Loucy (cell line): ENCODE measurements at regions not wholly inside any gene's neighbourhood (a gene's known extent, or its start where the extent isn't known, plus 50 kb on each side); places are given as distances from the start of the nearest gene placed in this dataset.

Source experiments
- H2AFZ ChIP-seq: fragments of 200-600 bp; sonication (generic); 2 replicates; pipeline ENCODE4 v1.6.0; 2016; ENCODE audit warnings: antibody characterized with exemption, mild to moderate bottlenecking, low read length, moderate library complexity
- H3F3A ChIP-seq: fragments of 200-600 bp; 2 replicates; pipeline ENCODE4 v1.6.0; 2016; ENCODE audit warnings: antibody characterized with exemption, low read depth, mild to moderate bottlenecking
- H3K27me3 ChIP-seq: fragments of 200-600 bp; sonication (generic); 2 replicates; pipeline ENCODE4 v1.6.1; 2014; ENCODE audit warnings: low read length, mild to moderate bottlenecking; ENCODE audit not compliant: insufficient read depth, poor library complexity, severe bottlenecking
- H3K36me3 ChIP-seq: fragments of 200-600 bp; sonication (generic); 2 replicates; pipeline ENCODE4 v1.6.1; 2016; ENCODE audit warnings: low read length; ENCODE audit not compliant: insufficient read depth
- H3K4me1 ChIP-seq: fragments of 200-600 bp; sonication (generic); 2 replicates; pipeline ENCODE4 v1.5.1; 2014; ENCODE audit warnings: low read length, mild to moderate bottlenecking; ENCODE audit not compliant: insufficient read depth, poor library complexity, severe bottlenecking
- H3K4me2 ChIP-seq: fragments of 200-600 bp; sonication (generic); 2 replicates; pipeline ENCODE4 v1.6.0; 2014; ENCODE audit warnings: antibody characterized with exemption, low read length, low read depth, mild to moderate bottlenecking; ENCODE audit not compliant: poor library complexity, severe bottlenecking
- H3K4me3 ChIP-seq: fragments of 200-600 bp; sonication (generic); 2 replicates; pipeline ENCODE4 v1.5.1; 2014; ENCODE audit warnings: low read length, mild to moderate bottlenecking, mixed read lengths; ENCODE audit not compliant: poor library complexity, severe bottlenecking
- H3K79me2 ChIP-seq: fragments of 200-600 bp; sonication (generic); 2 replicates; pipeline ENCODE4 v1.6.1; 2014; ENCODE audit warnings: low read length; ENCODE audit not compliant: insufficient read depth
- H3K9ac ChIP-seq: fragments of 200-600 bp; sonication (generic); 2 replicates; pipeline ENCODE4 v1.6.0; 2014; ENCODE audit warnings: mild to moderate bottlenecking, low read depth, low read length, moderate library complexity; ENCODE audit not compliant: poor library complexity, severe bottlenecking
- H3K9me2 ChIP-seq: fragments of 200-600 bp; sonication (generic); replicated peaks from 2 replicates; pipeline ENCODE4 v1.6.1; 2016; ENCODE audit warnings: low read depth, low read length, mixed read lengths
- H3K9me3 ChIP-seq: fragments of 200-600 bp; sonication (generic); 2 replicates; pipeline ENCODE4 v1.6.1; 2014; ENCODE audit warnings: mild to moderate bottlenecking, antibody characterized with exemption, low read length, low read depth; ENCODE audit not compliant: insufficient read depth
- H4K20me1 ChIP-seq: fragments of 200-600 bp; sonication (generic); 2 replicates; pipeline ENCODE4 v1.6.0; 2014; ENCODE audit warnings: antibody characterized with exemption, low read length, mild to moderate bottlenecking; ENCODE audit not compliant: insufficient read depth, poor library complexity, severe bottlenecking
- CTCF ChIP-seq: fragments of 200-600 bp; sonication (generic); conservative IDR thresholded peaks from 2 replicates; pipeline ENCODE4 v1.5.1; 2014; ENCODE audit warnings: mild to moderate bottlenecking, antibody characterized with exemption, low read length
- EZH2phosphoT487 ChIP-seq: fragments of 200-600 bp; IDR thresholded peaks from 2 replicates; pipeline ENCODE4 v1.6.1; 2018; ENCODE audit warnings: antibody characterized with exemption, mild to moderate bottlenecking, moderate library complexity, borderline replicate concordance

- no peaks in the 10 kb centered on the region for H3K79me2 ChIP-seq
- H3K9me2 ChIP-seq: no peaks in the 10 kb centered on the region
- H3K27me3 ChIP-seq: no peaks in the 10 kb centered on the region
- no peaks in the 10 kb centered on the region for H4K20me1 ChIP-seq
- H3K9ac ChIP-seq: no peak overlapping the region
- H3K4me2 ChIP-seq: no peak overlapping the region
- TF ChIP-seq CTCF (no peak), EZH2phosphoT487 (no peak)
- no peaks in the 10 kb centered on the region for H3F3A ChIP-seq
- H3K36me3 ChIP-seq: no peaks in the 10 kb centered on the region
- H3K9me3 ChIP-seq: no peaks in the 10 kb centered on the region
- no peak overlapping the region for H2AFZ ChIP-seq
- peaks cover 4% of the 10 kb centered on the region for H3K4me1 ChIP-seq
- H3K4me3 ChIP-seq: no peak overlapping the region
Observed at GRCh38 chr10:128675405-128675804, 549.2 kb upstream of the MKI67 start.

GRCh38 chr10:128680116-128680515, 553.9 kb upstream of the MKI67 start:
- Histone ChIP-seq H3K9me2 (no peaks in the 10 kb centered on the region), H3K9ac (no peak overlapping the region), H3K36me3 (no peaks in the 10 kb centered on the region), H3K4me3 (no peak overlapping the region), H3K27me3 (no peaks in the 10 kb centered on the region), H3F3A (no peaks in the 10 kb centered on the region), H3K9me3 (no peaks in the 10 kb centered on the region), H3K79me2 (no peaks in the 10 kb centered on the region), H2AFZ (no peak overlapping the region), H3K4me1 (peaks cover 8% of the 10 kb centered on the region), H3K4me2 (no peak overlapping the region), H4K20me1 (no peaks in the 10 kb centered on the region)
- TF ChIP-seq CTCF (no peak), EZH2phosphoT487 (no peak)

- no peak overlapping the region for H3K9ac ChIP-seq
- no peaks in the 10 kb centered on the region for H3K79me2 ChIP-seq
- no peaks in the 10 kb centered on the region for H3K9me2 ChIP-seq
- H3K4me3 ChIP-seq: no peak overlapping the region
- H4K20me1 ChIP-seq: no peaks in the 10 kb centered on the region
- no peak overlapping the region for H3K4me2 ChIP-seq
- TF ChIP-seq EZH2phosphoT487 (no peak), CTCF (no peak)
- no peaks in the 10 kb centered on the region for H3F3A ChIP-seq
- H3K9me3 ChIP-seq: no peaks in the 10 kb centered on the region
- peaks cover 8% of the 10 kb centered on the region for H3K4me1 ChIP-seq
- no peaks in the 10 kb centered on the region for H3K36me3 ChIP-seq
- no peaks in the 10 kb centered on the region for H3K27me3 ChIP-seq
- H2AFZ ChIP-seq: no peak overlapping the region
Observed at GRCh38 chr10:128684215-128684614, 558.0 kb upstream of the MKI67 start.
